ENCODE measurements at regions not wholly inside any gene's neighbourhood (a gene's known extent, or its start where the extent isn't known, plus 50 kb on each side); places are given as distances from the start of the nearest gene placed in this dataset.

- H3K4me3 ChIP-seq (ENCODE audit: low read depth, low read length) = no peak overlapping the region
Observed at GRCh38 chr4:163233321-163233720, 66.6 kb upstream of the NAF1 start.

GRCh38 chr4:163228648-163229047, 62.0 kb upstream of the NAF1 start:
- no peak for DNase-seq (ENCODE audit: low read depth)
- TF ChIP-seq, protein P1, sequence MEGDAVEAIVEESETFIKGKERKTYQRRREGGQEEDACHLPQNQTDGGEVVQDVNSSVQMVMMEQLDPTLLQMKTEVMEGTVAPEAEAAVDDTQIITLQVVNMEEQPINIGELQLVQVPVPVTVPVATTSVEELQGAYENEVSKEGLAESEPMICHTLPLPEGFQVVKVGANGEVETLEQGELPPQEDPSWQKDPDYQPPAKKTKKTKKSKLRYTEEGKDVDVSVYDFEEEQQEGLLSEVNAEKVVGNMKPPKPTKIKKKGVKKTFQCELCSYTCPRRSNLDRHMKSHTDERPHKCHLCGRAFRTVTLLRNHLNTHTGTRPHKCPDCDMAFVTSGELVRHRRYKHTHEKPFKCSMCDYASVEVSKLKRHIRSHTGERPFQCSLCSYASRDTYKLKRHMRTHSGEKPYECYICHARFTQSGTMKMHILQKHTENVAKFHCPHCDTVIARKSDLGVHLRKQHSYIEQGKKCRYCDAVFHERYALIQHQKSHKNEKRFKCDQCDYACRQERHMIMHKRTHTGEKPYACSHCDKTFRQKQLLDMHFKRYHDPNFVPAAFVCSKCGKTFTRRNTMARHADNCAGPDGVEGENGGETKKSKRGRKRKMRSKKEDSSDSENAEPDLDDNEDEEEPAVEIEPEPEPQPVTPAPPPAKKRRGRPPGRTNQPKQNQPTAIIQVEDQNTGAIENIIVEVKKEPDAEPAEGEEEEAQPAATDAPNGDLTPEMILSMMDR (IDR thresholded peaks at IDR 0.05; ENCODE audit: low read depth, low read length, missing control alignments) = no peak

More at GRCh38 chr4:163233321-163233720, 66.6 kb upstream of the NAF1 start:
- TF ChIP-seq, protein P1 (IDR thresholded peaks at IDR 0.05; ENCODE audit: low read depth, low read length, missing control alignments) = no peak
- DNase-seq (ENCODE audit: low read depth) = no peak

DNA sequence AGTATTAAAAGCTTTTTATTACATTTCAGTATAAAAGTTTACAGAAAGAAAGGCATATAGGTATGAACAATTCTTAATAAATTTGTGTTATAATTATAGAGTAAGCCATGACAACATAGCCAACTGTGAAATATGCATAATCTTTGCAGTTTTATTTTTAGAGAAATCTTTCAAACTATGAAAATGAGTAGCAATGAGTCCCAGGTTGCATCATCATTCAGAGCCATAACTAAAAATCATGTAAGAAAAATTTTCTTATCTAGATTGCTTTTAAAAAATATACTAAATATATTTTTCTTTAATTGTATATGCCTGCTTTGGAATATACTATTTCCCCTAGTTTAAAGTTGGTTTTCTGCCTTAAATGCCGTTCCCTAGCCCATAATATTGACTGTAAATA, 54.8 kb upstream of the NAF1 start:
- DNase-seq (ENCODE audit: low read depth) = no peak
- H3K4me3 ChIP-seq (ENCODE audit: low read depth, low read length) = no peak overlapping the region
- TF ChIP-seq, protein P1 (IDR thresholded peaks at IDR 0.05; ENCODE audit: low read depth, low read length, missing control alignments) = no peak

More at GRCh38 chr4:163228648-163229047, 62.0 kb upstream of the NAF1 start:
- H3K4me3 ChIP-seq (ENCODE audit: low read depth, low read length) = no peak overlapping the region

DNA sequence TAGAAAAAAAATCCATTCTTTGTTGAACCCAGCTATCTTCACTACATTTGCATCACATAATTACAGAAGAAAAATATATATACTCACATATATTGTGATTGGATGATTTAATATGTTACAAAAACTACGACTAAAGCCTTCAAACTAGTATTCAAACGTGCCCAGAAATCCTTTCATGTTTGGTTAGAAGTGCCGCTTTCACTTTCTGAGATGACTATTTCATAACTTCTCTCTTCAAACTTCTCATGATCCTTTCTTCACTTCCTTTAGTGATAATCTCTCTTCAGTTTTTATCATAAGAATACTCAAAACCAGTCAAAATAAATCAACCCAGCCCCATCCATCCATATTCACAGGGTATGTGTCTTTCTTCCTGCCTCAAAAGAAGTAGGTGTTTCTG, 50.8 kb upstream of the NAF1 start:
- no peak for DNase-seq (ENCODE audit: low read depth)
- TF ChIP-seq, protein P1 (IDR thresholded peaks at IDR 0.05; ENCODE audit: low read depth, low read length, missing control alignments) = no peak
- H3K4me3 ChIP-seq (ENCODE audit: low read depth, low read length) = no peak overlapping the region

Measured in GM12864 (cell line).